ENCODE measurements at regions not wholly inside any gene's neighbourhood (a gene's known extent, or its start where the extent isn't known, plus 50 kb on each side); places are given as distances from the start of the nearest gene placed in this dataset.

GRCh38 chr7:113819474-113819873 is 99.3 kb downstream of the PPP1R3A start:
- no peak for TF ChIP-seq CTCF (IDR thresholded peaks at IDR 0.05)
- no peak for TF ChIP-seq POLR2AphosphoS5 (IDR thresholded peaks at IDR 0.05)
